ENCODE measurements at regions not wholly inside any gene's neighbourhood (a gene's known extent, or its start where the extent isn't known, plus 50 kb on each side); places are given as distances from the start of the nearest gene placed in this dataset.
"Not testable (repeated sequence)": the region's sequence is repeated elsewhere in the genome, so short reads cannot be mapped to it uniquely, and the experiment has no call there.

DNA sequence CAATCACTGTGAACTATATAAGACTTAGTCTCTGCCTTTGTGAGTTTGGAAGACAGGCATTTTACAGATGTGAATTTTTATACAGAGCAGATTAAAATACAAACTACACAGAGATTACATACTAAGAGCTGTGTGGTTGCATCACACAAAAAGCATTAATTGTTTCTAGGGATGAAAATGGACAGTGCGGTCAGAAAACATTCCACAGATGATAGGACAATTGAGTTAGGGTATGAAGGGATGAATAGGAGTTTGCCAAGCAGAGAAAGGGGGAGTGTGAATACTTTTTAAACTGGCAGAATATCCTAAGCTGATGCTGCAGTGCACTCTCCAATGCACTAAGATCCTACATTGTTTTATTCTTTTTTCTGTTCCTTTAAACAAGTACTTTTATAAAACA, 345.8 kb downstream of the VRK1 start:
- DNase-seq (ENCODE audit: low read depth, low spot score), result no peak

GRCh38 chr14:97143456-97143855, 346.3 kb downstream of the VRK1 start:
- DNase-seq (ENCODE audit: low read depth, low spot score), result no peak

- not testable (repeated sequence) for DNase-seq (ENCODE audit: low read depth, low spot score)
Observed at GRCh38 chr14:97148021-97148420, 350.8 kb downstream of the VRK1 start.

DNA sequence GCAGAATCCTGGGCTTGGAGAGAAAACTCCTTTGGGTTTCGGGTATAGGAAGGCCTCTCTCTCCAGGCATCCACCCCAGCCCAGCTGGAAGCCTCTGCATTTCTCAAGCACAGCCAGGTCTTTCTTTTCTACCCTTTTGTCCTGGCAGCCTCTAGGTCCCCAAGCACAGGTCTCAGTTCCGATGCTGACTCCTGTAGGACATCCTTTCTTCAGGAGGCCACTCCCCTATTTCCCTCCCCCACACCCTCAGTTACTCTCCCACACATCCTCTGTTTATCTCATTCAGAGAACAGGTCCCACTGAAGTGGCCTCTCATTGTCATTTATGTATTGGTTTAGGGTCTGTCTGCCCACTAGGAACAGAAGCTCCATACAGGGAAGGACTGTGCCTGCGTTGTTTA, 352.6 kb downstream of the VRK1 start:
- no peak for DNase-seq (ENCODE audit: low read depth, low spot score)

GRCh38 chr14:97153527-97153926, 356.3 kb downstream of the VRK1 start:
- no peak for DNase-seq (ENCODE audit: low read depth, low spot score)

GRCh38 chr14:97155320-97155719, 358.1 kb downstream of the VRK1 start:
- DNase-seq (ENCODE audit: low read depth, low spot score), result no peak

GRCh38 chr14:97155814-97156213, 358.6 kb downstream of the VRK1 start:
- no peak for DNase-seq (ENCODE audit: low read depth, low spot score)

DNA sequence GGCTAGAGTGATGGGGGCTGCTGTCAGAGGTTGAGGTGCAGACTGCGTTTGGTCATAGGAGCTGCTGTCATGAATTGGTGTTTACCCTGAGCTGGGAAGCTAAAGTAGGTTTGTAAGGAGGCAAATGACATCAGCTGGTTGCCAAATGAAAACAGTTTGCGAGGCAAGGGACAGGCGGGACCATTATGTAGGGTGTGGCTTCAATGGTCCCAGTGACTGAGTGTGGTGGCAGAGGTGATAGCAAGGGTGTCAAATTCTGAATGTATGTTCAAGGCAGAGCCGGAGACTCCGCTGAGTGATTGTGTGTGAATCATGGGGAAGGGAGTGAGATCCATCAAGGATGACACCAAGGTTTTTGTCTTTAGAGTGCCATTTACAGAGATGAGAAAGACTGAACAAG, 359.5 kb downstream of the VRK1 start:
- no peak for DNase-seq (ENCODE audit: low read depth, low spot score)

DNA sequence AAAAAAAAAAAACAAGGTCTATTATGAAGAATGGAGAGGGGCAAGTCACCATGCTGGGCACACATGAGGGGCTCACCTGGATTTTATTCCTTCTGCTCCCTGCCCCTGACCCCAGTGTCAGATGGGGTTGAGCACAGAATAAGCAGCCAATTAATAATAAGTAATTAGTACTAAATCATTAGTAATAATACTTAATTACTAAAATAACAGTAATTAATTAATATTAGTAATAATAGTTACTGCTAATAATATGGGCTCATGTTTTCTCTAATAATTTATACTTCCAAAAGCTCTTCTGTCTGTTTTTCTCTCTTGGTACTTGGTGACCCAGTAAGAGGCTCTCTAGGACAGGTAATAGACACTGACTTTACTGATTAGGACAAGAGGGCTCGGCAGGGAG, 360.9 kb downstream of the VRK1 start:
- no peak for DNase-seq (ENCODE audit: low read depth, low spot score)

GRCh38 chr14:97159124-97159523, 361.9 kb downstream of the VRK1 start:
- DNase-seq (ENCODE audit: low read depth, low spot score), result no peak

- no peak for DNase-seq (ENCODE audit: low read depth, low spot score)
Observed at GRCh38 chr14:97162621-97163020, 365.4 kb downstream of the VRK1 start.

DNA sequence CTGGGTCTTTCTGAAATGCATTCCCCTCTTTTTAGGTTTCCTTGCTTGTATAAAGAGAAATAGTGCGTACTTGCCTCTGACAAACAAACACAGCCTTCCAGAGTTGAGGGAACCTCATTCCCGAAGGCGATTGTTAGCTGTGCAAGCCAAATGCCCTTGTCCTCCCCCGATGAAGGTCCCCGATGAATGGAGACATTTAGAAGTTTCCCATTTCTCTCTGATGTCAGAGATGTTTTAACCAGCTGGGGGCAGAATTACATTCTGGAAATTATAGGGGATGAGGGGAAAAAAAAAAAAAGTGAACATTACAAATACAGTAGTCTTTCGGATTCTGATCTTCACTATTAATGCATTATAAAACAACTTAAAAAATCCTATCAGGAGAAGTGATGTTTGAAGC, 366.8 kb downstream of the VRK1 start:
- no peak for DNase-seq (ENCODE audit: low read depth, low spot score)

GRCh38 chr14:97166497-97166896, 369.3 kb downstream of the VRK1 start:
- DNase-seq (ENCODE audit: low read depth, low spot score), result no peak

GRCh38 chr14:97167577-97167976, 370.4 kb downstream of the VRK1 start:
- DNase-seq (ENCODE audit: low read depth, low spot score), result not testable (repeated sequence)

DNA sequence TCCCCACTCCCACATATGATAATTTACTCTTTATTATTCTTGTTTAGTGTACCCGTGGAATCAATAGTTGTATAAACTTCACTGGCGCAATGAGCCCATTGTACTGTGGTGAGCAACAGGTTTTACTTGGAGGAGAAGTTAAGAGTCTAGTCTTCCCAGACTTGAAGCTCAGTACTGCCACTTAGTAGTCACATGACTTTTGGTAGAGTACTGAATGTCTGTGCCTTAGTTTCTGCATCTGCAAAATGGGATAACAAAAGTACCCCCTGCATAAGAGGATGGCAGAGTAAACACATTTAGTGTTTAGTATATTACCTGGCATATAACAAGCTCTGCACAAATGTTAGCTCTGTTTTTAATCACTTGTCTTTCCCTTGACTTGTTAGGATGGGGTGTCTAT, 375.5 kb downstream of the VRK1 start:
- no peak for DNase-seq (ENCODE audit: low read depth, low spot score)

DNA sequence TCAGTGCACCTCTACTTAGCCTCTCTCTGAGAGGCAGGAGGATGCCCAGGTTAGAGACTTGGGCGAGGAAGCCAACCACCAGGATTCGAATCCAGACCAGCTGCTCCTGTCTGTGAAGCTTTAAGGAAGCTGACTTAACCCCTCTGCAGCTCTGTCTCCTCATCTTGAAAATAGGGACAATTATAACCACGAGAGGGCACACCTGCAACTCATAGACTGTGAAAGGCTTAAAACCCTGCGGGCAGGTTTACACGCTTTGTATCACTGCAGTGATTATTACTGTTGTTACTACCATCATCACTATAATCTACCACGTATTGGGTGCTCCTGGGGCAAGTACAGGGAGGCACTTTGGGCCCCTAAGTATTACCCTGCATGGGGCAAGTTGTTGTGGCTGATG, 379.8 kb downstream of the VRK1 start:
- DNase-seq (ENCODE audit: low read depth, low spot score), result peak; percentile 18

DNA sequence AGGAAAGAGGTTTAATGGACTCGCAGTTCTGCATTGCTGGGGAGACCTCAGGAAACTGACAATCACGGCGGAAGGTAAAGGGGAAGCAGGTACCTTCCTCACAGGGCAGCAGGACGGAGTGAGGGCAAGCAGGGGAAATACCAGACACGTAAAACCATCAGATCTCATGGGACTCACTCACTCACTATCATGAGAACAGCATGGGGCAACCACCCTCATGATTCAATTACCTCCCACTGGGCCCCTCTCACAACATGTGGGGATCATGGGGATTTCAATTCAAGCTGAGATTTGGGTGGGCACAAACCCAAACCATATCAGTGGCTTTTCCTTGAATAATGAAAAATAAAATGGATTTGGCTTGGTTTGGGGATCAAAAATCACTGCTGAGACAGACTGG, 380.5 kb downstream of the VRK1 start:
- no peak for DNase-seq (ENCODE audit: low read depth, low spot score)

GRCh38 chr14:97178781-97179180, 381.6 kb downstream of the VRK1 start:
- no peak for DNase-seq (ENCODE audit: low read depth, low spot score)

- DNase-seq (ENCODE audit: low read depth, low spot score), result no peak
Observed at GRCh38 chr14:97179573-97179972, 382.4 kb downstream of the VRK1 start.

DNA sequence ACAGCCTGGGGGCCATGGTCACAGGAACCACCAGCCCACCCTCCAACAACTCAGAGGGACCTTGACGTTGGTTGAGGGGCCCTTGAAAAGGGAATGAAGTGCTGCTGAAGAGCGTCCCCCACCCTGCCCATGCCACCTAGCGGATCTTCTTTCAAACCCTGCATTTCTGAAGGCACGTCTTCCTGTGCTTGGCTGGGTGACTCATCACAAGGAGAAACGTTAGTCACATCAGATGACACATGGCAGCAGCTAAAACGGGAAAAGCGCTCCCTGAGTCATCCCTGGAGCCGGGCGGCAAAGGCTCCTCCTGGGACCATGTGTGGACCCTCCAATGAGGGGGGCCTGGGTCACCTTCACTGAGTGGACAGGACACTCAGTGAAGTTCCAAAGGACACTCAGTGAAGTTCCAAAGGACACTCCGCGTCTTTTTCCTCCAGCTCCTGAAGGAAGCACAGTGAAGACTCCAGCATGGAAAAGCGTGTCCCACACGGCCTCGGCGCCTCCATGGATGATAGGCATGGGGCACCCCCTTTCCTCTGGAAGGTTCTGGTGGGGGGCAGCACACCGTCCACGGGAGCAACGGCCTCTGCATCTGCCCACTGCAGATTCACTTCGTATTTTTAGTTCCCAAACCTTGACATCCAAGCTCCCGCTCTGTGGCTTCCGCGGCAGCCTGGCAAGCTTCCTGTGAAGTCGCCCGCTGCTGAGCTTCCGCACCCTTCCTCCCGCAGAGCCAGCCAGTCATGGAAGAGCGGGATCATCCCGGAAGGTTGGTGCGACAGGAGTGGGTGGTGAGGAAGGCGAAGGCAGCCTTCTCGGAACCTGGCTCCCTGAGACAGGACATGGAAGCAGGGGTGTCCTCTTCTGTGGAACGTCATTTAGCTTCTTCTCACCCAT, 383.4 kb downstream of the VRK1 start:
- DNase-seq (ENCODE audit: low read depth, low spot score), result no peak

DNA sequence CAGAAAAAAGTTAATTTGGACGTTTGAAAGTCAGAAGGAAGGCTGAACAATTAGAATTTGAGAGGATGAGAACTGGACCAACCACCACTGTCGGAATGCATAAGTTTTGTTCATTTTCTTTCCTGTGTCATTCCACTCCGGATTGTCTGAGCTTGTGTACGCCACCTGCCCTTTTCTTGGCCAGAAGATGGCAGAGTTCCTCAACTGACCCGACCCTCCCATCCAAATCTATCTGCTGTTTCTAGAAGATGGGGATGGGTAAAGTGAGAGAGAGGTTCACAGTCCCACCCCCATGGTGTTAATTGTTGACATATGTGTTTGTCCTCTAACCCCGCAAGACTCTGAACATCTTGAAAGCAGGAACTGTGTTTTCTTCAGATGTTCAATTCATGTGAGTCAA, 388.0 kb downstream of the VRK1 start:
- DNase-seq (ENCODE audit: low read depth, low spot score), result no peak

DNA sequence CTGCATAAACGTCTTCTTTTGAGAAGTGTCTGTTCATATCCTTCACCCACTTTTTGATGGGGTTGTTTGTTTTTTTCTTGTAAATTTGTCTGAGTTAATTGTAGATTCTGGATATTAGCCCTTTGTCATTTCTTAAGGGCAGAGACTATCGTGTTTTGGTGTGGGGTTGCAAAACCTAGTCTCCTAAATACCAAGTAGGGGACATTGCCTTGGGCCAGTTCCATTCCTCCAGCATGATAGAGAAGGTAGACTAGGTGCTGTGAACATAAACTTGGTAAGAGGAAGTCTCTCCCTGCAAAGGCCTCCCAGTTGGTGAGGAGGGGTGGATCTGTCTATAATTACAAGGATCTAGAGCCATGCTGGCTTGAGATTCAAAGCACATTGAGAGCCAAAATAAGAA, 390.7 kb downstream of the VRK1 start:
- DNase-seq (ENCODE audit: low read depth, low spot score), result no peak

DNA sequence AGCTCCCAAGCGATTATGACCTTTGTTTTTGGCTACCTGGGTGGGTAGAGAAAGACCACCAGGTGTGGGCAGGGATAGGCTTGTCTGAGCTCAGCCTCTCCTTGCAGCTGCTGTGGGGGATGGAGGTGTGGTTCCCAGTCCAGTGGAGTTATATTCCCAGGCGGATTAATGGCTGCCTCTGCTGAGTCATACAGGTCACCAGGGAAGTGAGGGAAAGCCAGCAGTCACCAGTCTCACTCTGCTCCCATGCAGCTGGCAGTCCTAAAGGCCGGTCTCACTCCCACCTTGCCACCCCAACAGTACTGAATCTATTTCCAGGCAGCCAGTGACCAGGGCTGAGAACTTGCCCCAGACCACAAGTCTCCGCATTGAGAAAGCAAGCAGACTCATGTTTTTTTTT, 399.2 kb downstream of the VRK1 start:
- no peak for DNase-seq (ENCODE audit: low read depth, low spot score)

GRCh38 chr14:97198813-97199212, 401.6 kb downstream of the VRK1 start:
- DNase-seq (ENCODE audit: low read depth, low spot score), result no peak
